Naive thymus-derived CD8-positive, alpha-beta T cell (primary cell): ENCODE measurements at regions not wholly inside any gene's neighbourhood (a gene's known extent, or its start where the extent isn't known, plus 50 kb on each side); places are given as distances from the start of the nearest gene placed in this dataset.
"Not testable (repeated sequence)": the region's sequence is repeated elsewhere in the genome, so short reads cannot be mapped to it uniquely, and the experiment has no call there.

Experiments
- ATAC-seq, 2 donors: fragments of 150-1000 bp; cut with Tn5 transposase in 1 of 2; sonication (Bioruptor Pico), chemical (Tn5 transposase) in 1 of 2; 1 replicate in 1 of 2; 2 replicates in 1 of 2; pipeline ENCODE4 v1.10.0; 2021; ENCODE audit warnings: mild to moderate bottlenecking in 2 of 2, moderate library complexity in 2 of 2
- POLR2A ChIA-PET: fragments of 350-600 bp; sonication (Branson Sonifier 250); formaldehyde crosslinking; loops from one replicate; lab custom pipeline; 2021; ENCODE audit warnings: antibody characterized with exemption; lab: Charles Lee
- DNase-seq, 10 donors: peaks; one replicate each; pipeline versions ENCODE4 v3.0.0 to v3.0.0-alpha.2; 2020 to 2022
- H3K27ac Mint-ChIP-seq, 10 donors: one replicate each; pipeline ENCODE4 v1.8.0; 2020 to 2022; ENCODE audit warnings: mild to moderate bottlenecking in 10 of 10, mixed read lengths in 10 of 10, moderate library complexity in 4 of 10, inconsistent platforms in 1 of 10
- H3K27me3 Mint-ChIP-seq, 5 donors: one replicate each; pipeline ENCODE4 v1.8.0; 2021 to 2022; ENCODE audit warnings: mixed read lengths in 5 of 5
- H3K36me3 Mint-ChIP-seq, 3 donors: one replicate each; pipeline ENCODE4 v1.8.0; 2020 to 2022; ENCODE audit warnings: mixed read lengths in 3 of 3, mild to moderate bottlenecking in 2 of 3, inconsistent platforms in 1 of 3
- H3K4me1 Mint-ChIP-seq, 4 donors: one replicate each; pipeline ENCODE4 v1.8.0; 2021 to 2022; ENCODE audit warnings: mixed read lengths in 4 of 4
- H3K4me3 Mint-ChIP-seq, 10 donors: one replicate each; pipeline ENCODE4 v1.8.0; 2020 to 2022; ENCODE audit warnings: mild to moderate bottlenecking in 10 of 10, mixed read lengths in 10 of 10, moderate library complexity in 6 of 10, inconsistent platforms in 1 of 10
- H3K9me3 Mint-ChIP-seq, 9 donors: one replicate each; pipeline ENCODE4 v1.8.0; 2020 to 2022; ENCODE audit warnings: mixed read lengths in 9 of 9, mild to moderate bottlenecking in 3 of 9, inconsistent platforms in 1 of 9, moderate library complexity in 1 of 9

DNA sequence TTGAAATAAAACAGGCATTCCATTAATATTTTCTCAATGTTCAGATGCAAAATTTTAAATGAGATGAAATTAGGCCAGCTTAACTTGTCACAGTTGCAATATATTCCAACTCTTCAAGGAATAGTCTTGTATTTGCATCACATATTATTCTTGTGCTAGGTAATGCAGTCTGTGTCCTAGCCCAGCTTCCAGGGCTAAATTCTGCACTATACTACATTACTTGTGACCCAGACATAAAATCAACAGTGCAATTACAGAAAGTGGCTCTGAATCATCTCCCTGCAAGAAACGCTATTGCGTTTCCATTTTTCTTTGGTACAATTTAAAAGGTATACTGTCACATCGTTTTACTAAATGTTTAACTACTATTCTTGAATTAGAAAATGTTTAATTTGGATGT lies 399.2 kb downstream of the TENT5A start:
- POLR2A ChIA-PET: no interaction called here
- Mint-ChIP-seq H3K4me3 (no peak overlapping the region), H3K27ac (no peak overlapping the region), H3K4me1 (peaks cover 0 to 2% (median 0%) of the 10 kb centered on the region in 4 donors), H3K36me3 (no peaks in the 10 kb centered on the region), H3K27me3 (peaks cover 0 to 5% (median 0%) of the 10 kb centered on the region in 5 donors), H3K9me3 (peaks cover 0 to 29% (median 5%) of the 10 kb centered on the region in 9 donors)
- ATAC-seq (no peak), DNase-seq (no peak)

DNA sequence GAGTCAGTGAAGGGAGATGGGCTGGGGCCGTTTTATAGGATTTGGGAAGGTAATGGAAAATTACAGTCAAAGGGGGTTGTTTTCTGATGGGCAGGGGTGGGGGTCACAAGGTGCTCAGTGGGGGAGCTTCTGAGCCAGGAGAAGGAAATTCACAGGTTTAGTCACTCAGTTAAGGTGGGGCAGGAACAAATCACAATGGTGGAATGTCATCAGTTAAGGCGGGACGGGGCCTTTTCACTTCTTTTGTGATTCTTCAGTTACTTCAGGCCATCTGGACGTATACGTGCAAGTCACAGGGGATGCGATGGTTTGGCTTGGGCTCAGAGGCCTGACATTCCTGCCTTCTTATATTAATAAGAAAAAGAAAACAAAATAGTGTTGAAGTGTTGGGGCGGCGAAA lies 408.5 kb downstream of the TENT5A start:
- H3K27ac Mint-ChIP-seq, H3K36me3 Mint-ChIP-seq, DNase-seq, POLR2A ChIA-PET, H3K4me3 Mint-ChIP-seq, H3K4me1 Mint-ChIP-seq, ATAC-seq: not testable (repeated sequence)
- Mint-ChIP-seq H3K27me3 (peaks cover 0 to 10% (median 0%) of the 10 kb centered on the region in 5 donors), H3K9me3 (peaks cover 0 to 20% (median 3%) of the 10 kb centered on the region in 9 donors)

- no peak overlapping the region for H3K4me3 Mint-ChIP-seq
- DNase-seq: no peak
- peaks cover 0 to 5% (median 0%) of the 10 kb centered on the region in 3 donors for H3K36me3 Mint-ChIP-seq
- no peak overlapping the region for H3K27ac Mint-ChIP-seq
- peaks cover 0 to 7% (median 0%) of the 10 kb centered on the region in 5 donors for H3K27me3 Mint-ChIP-seq
- peaks cover 0 to 2% (median 0%) of the 10 kb centered on the region in 4 donors for H3K4me1 Mint-ChIP-seq
- POLR2A ChIA-PET: no interaction called here
- H3K9me3 Mint-ChIP-seq: peaks cover 0 to 35% (median 12%) of the 10 kb centered on the region in 9 donors
- ATAC-seq: no peak
These were observed 411.5 kb downstream of the TENT5A start for GRCh38 chr6:81340946-81341345.

DNA sequence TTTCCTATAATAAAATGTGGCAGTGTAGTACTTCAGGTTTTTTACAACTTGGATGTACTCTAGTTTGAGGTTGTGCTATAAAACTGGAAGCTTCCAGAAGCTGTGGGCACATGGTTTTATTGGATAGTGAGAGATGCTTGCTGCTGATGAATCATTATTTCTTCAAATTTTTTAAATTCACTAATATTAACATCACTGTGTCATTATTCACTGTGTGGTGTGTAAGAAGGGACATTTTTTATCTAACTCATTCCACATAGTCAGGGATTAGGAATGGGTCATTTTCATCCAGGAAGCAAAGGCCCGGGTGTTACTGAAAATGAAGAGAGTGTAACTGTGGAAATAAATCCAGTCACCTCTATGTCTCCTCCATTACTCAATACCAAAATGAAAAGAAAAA lies 421.0 kb downstream of the TENT5A start:
- Mint-ChIP-seq H3K4me1 (no peaks in the 10 kb centered on the region), H3K36me3 (no peaks in the 10 kb centered on the region), H3K27ac (no peak overlapping the region), H3K4me3 (no peak overlapping the region), H3K9me3 (peaks cover 0 to 20% (median 0%) of the 10 kb centered on the region in 9 donors), H3K27me3 (no peaks in the 10 kb centered on the region)
- ATAC-seq (no peak), DNase-seq (no peak)
- POLR2A ChIA-PET: no interaction called here

DNA sequence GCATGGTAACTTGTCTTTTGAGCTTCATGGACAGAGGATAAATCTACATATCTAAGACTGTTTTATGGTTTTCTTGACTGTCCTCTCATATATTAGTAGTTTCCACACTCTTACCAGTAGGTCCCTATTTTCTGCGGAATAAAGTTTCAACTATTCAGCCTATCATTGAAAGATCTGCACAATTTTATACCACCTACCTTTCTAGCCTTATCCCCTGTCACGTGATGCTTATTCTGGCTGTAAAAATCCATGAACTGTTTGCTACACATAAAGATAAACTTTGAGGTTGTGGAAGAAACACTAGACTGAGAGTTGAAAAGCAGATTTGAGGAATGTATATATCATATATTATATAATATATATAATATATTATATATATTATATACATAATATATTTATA lies 423.8 kb downstream of the TENT5A start:
- Mint-ChIP-seq H3K9me3 (peaks cover 0 to 12% (median 0%) of the 10 kb centered on the region in 9 donors), H3K36me3 (no peaks in the 10 kb centered on the region), H3K27me3 (no peaks in the 10 kb centered on the region), H3K4me1 (no peaks in the 10 kb centered on the region), H3K4me3 (no peak overlapping the region), H3K27ac (no peak overlapping the region)
- POLR2A ChIA-PET: no interaction called here
- DNase-seq (no peak), ATAC-seq (no peak)

DNA sequence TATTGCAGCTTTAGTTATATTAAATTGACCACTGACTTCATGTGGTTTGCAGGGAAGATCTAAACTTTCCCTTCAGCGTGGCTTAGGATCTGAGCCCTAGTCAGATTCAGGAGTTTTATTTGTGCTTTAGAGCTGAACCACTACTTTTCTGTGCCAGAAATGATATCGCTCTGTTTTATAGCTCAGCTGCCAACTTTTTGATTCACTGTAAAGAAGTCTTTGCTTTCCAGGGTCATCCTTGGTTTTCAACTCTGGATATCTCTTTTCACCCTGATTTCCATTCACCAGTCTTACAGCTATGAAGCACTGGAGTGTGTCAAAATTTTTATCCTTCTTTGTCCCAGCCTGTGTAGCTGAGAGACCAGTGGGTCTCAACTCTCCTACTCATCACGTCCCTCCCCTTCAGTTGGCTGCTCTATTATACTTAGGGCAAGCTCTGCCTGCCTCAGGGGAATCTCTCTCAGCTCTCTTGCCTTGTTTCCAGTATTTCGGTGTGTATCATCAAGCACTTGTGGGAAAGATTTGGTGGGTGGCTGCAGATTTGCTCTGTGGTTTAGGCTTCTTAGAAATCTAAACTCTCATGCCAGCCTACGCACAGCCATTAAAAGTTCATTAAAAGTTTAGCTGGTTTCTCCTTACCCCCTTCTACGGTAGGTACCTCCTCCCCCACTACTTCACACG lies 425.5 kb downstream of the TENT5A start:
- peaks cover 0 to 9% (median 0%) of the 10 kb centered on the region in 9 donors for H3K9me3 Mint-ChIP-seq
- no peak overlapping the region for H3K27ac Mint-ChIP-seq
- no peaks in the 10 kb centered on the region for H3K4me1 Mint-ChIP-seq
- DNase-seq (no peak), ATAC-seq (no peak)
- POLR2A ChIA-PET: no interaction called here
- H3K27me3 Mint-ChIP-seq: no peaks in the 10 kb centered on the region
- H3K36me3 Mint-ChIP-seq: no peaks in the 10 kb centered on the region
- no peak overlapping the region for H3K4me3 Mint-ChIP-seq

DNA sequence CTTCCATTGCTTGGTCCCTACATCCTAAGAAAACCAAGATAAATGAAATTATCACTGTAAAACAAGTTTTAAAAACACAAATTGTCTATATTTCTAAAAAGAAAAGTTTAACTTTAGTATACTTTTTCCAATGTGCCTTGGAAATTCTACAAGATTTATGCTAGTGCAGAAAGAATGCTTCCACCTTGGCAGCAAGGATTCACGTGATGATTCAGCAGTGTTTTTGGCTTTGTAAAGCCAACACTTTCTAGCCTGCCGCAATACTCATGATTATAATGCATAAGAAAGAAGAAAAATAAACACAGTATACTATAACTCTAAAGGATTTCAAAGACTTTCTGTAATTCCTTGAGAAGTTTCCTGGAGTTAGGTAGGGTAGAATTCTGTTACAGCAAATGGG lies 442.7 kb downstream of the TENT5A start:
- no peak for DNase-seq
- POLR2A ChIA-PET: no interaction called here
- Mint-ChIP-seq H3K4me3 (no peak overlapping the region), H3K36me3 (peaks cover 0 to 10% (median 0%) of the 10 kb centered on the region in 3 donors), H3K4me1 (no peaks in the 10 kb centered on the region), H3K9me3 (peaks cover 5 to 18% (median 12%) of the 10 kb centered on the region in 9 donors), H3K27me3 (no peaks in the 10 kb centered on the region), H3K27ac (no peak overlapping the region)
- no peak for ATAC-seq

GRCh38 chr6:81308577-81309279 lies 443.8 kb downstream of the TENT5A start:
- Mint-ChIP-seq H3K36me3 (peaks cover 0 to 8% (median 0%) of the 10 kb centered on the region in 3 donors), H3K9me3 (peaks cover 3 to 14% (median 9%) of the 10 kb centered on the region in 9 donors), H3K4me1 (no peaks in the 10 kb centered on the region), H3K4me3 (no peak overlapping the region), H3K27me3 (no peaks in the 10 kb centered on the region), H3K27ac (no peak overlapping the region)
- ATAC-seq: no peak
- no peak for DNase-seq
- POLR2A ChIA-PET: no interaction called here

GRCh38 chr6:81307651-81308214 lies 444.7 kb downstream of the TENT5A start:
- POLR2A ChIA-PET: no interaction called here
- ATAC-seq (no peak), DNase-seq (no peak)
- Mint-ChIP-seq H3K9me3 (peaks cover 0 to 4% (median 3%) of the 10 kb centered on the region in 9 donors), H3K27ac (no peak overlapping the region), H3K4me3 (no peak overlapping the region), H3K4me1 (no peaks in the 10 kb centered on the region), H3K27me3 (no peaks in the 10 kb centered on the region), H3K36me3 (no peaks in the 10 kb centered on the region)

DNA sequence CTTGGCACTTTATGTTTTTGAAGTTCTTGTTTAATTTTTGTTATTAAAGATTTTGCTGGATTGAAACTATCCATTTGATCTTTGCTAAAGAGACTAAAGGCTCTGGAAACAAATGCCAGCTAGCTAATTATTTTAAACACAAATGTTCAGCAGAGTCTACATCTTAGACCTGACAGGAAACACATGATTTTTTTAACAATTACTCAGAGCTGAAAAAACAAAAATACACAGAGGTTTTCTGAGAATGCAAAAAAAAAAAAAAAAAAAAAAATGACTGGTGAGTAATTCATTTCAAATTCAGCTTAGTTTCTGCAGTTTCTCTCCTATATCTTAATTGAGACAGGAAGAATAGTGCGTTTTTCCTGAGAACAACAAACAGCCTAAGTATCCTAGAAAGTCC lies 448.0 kb downstream of the TENT5A start:
- DNase-seq: no peak
- Mint-ChIP-seq H3K4me3 (no peak overlapping the region), H3K9me3 (no peaks in the 10 kb centered on the region), H3K27ac (no peak overlapping the region), H3K27me3 (no peaks in the 10 kb centered on the region), H3K4me1 (no peaks in the 10 kb centered on the region), H3K36me3 (no peaks in the 10 kb centered on the region)
- ATAC-seq: no peak
- POLR2A ChIA-PET: no interaction called here

DNA sequence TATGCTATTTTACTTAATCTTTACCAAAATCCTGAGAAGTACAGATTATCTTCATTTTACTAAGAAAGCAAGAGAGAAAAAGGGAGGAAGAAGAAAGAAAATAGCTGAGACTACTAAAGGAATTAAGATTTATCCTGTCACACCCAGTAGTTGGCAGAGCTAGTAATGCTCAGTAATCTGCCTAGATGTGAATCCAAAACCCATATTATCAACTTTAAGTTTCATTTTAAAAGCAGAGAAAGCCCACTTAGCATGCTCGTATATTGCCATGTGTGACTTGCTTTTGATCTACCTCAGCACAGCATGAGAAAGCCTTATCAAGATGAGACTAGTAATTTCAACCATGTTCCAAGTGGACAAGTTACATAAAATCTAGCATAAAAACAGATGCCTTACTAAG lies 451.5 kb downstream of the TENT5A start:
- POLR2A ChIA-PET: no interaction called here

GRCh38 chr6:81298751-81299150 lies 453.7 kb downstream of the TENT5A start:
- no peaks in the 10 kb centered on the region for H3K4me1 Mint-ChIP-seq

More for the DNA sequence above, 451.5 kb downstream of the TENT5A start:
- ATAC-seq (no peak), DNase-seq (no peak)
- no peak overlapping the region for H3K27ac Mint-ChIP-seq
- H3K36me3 Mint-ChIP-seq: no peaks in the 10 kb centered on the region
- H3K27me3 Mint-ChIP-seq: no peaks in the 10 kb centered on the region
- H3K4me1 Mint-ChIP-seq: no peaks in the 10 kb centered on the region
- no peak overlapping the region for H3K4me3 Mint-ChIP-seq
- no peaks in the 10 kb centered on the region for H3K9me3 Mint-ChIP-seq

GRCh38 chr6:81295310-81295709 lies 457.2 kb downstream of the TENT5A start:
- no peak overlapping the region for H3K27ac Mint-ChIP-seq
- no peaks in the 10 kb centered on the region for H3K4me1 Mint-ChIP-seq
- POLR2A ChIA-PET: no interaction called here

More at GRCh38 chr6:81298751-81299150, 453.7 kb downstream of the TENT5A start:
- POLR2A ChIA-PET: no interaction called here
- no peaks in the 10 kb centered on the region for H3K36me3 Mint-ChIP-seq
- no peaks in the 10 kb centered on the region for H3K9me3 Mint-ChIP-seq
- no peak overlapping the region for H3K27ac Mint-ChIP-seq
- no peaks in the 10 kb centered on the region for H3K27me3 Mint-ChIP-seq
- ATAC-seq (no peak), DNase-seq (no peak)
- no peak overlapping the region for H3K4me3 Mint-ChIP-seq

More at GRCh38 chr6:81295310-81295709, 457.2 kb downstream of the TENT5A start:
- DNase-seq: no peak
- ATAC-seq: no peak
- no peaks in the 10 kb centered on the region for H3K27me3 Mint-ChIP-seq
- H3K9me3 Mint-ChIP-seq: no peaks in the 10 kb centered on the region
- no peak overlapping the region for H3K4me3 Mint-ChIP-seq
- no peaks in the 10 kb centered on the region for H3K36me3 Mint-ChIP-seq
